MCF 10A (cell line): ENCODE measurements at regions not wholly inside any gene's neighbourhood (a gene's known extent, or its start where the extent isn't known, plus 50 kb on each side); places are given as distances from the start of the nearest gene placed in this dataset.

Experiments
- BruUV-seq: library from RNA; stranded (reverse); fragments of 400-500 nt; replicated peaks from 2 replicates; lab custom pipeline; 2021; lab: Mats Ljungman, UMichigan
- CTCF ChIA-PET: fragments of 300-600 bp; sonication (Branson Sonifier 250); formaldehyde crosslinking; extraction: SDS; loops from one replicate; lab custom pipeline; 2021; ENCODE audit warnings: antibody characterized with exemption, inconsistent platforms; lab: Yijun Ruan, JAX
- POLR2A ChIA-PET: fragments of 300-600, 350-650 bp; sonication (Branson Sonifier 250); formaldehyde crosslinking; extraction: SDS; loops from one replicate; lab custom pipeline; 2020; ENCODE audit warnings: antibody characterized with exemption, inconsistent platforms; lab: Yijun Ruan, JAX
- DNase-seq: peaks from one replicate; pipeline ENCODE4 v3.0.0-alpha.2; 2018; ENCODE audit not compliant: unreplicated experiment
- H3K27ac Mint-ChIP-seq: one replicate; pipeline ENCODE4 v1.8.0; 2022; ENCODE audit warnings: mild to moderate bottlenecking, low read depth, mixed read lengths; ENCODE audit not compliant: unreplicated experiment
- H3K27me3 Mint-ChIP-seq: one replicate; pipeline ENCODE4 v1.8.0; 2022; ENCODE audit warnings: mixed read lengths; ENCODE audit not compliant: insufficient read depth, unreplicated experiment
- H3K36me3 Mint-ChIP-seq: one replicate; pipeline ENCODE4 v1.8.0; 2022; ENCODE audit warnings: mild to moderate bottlenecking, moderate library complexity, mixed read lengths; ENCODE audit not compliant: insufficient read depth, unreplicated experiment
- H3K4me1 Mint-ChIP-seq: one replicate; pipeline ENCODE4 v1.8.0; 2022; ENCODE audit warnings: mixed read lengths; ENCODE audit not compliant: insufficient read depth, unreplicated experiment
- H3K4me3 Mint-ChIP-seq: one replicate; pipeline ENCODE4 v1.8.0; 2022; ENCODE audit warnings: mild to moderate bottlenecking, moderate library complexity, mixed read lengths; ENCODE audit not compliant: unreplicated experiment
- H3K9me3 Mint-ChIP-seq: one replicate; pipeline ENCODE4 v1.8.0; 2022; ENCODE audit warnings: mixed read lengths; ENCODE audit not compliant: unreplicated experiment
- intact Hi-C: fragments of 100-400 bp; cut with micrococcal nuclease; formaldehyde crosslinking; loops from 2 replicates; pipeline ENCODE4 v1.14.1; 2022
- TF ChIP-seq, protein P1 (sequence below): fragments of 200-600 bp; IDR thresholded peaks from one replicate; pipeline ENCODE4 v1.8.0; 2022; ENCODE audit warnings: antibody characterized with exemption, mild to moderate bottlenecking; ENCODE audit not compliant: unreplicated experiment

GRCh38 chr1:30452170-30452569, 271.2 kb downstream of the MATN1 start:
- intact Hi-C loops: no loop called here
- peaks cover 33% of the 10 kb centered on the region for H3K27me3 Mint-ChIP-seq
- no peak overlapping the region for H3K4me3 Mint-ChIP-seq
- DNase-seq: no peak
- H3K4me1 Mint-ChIP-seq: no peaks in the 10 kb centered on the region
- BruUV-seq: no TSS peak
- no peaks in the 10 kb centered on the region for H3K9me3 Mint-ChIP-seq
- no peaks in the 10 kb centered on the region for H3K36me3 Mint-ChIP-seq
- CTCF ChIA-PET: no interaction called here
- H3K27ac Mint-ChIP-seq: no peak overlapping the region
- TF ChIP-seq, protein P1, sequence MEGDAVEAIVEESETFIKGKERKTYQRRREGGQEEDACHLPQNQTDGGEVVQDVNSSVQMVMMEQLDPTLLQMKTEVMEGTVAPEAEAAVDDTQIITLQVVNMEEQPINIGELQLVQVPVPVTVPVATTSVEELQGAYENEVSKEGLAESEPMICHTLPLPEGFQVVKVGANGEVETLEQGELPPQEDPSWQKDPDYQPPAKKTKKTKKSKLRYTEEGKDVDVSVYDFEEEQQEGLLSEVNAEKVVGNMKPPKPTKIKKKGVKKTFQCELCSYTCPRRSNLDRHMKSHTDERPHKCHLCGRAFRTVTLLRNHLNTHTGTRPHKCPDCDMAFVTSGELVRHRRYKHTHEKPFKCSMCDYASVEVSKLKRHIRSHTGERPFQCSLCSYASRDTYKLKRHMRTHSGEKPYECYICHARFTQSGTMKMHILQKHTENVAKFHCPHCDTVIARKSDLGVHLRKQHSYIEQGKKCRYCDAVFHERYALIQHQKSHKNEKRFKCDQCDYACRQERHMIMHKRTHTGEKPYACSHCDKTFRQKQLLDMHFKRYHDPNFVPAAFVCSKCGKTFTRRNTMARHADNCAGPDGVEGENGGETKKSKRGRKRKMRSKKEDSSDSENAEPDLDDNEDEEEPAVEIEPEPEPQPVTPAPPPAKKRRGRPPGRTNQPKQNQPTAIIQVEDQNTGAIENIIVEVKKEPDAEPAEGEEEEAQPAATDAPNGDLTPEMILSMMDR: no peak
- POLR2A ChIA-PET: no interaction called here

- peaks cover 33% of the 10 kb centered on the region for H3K27me3 Mint-ChIP-seq
- no peak overlapping the region for H3K27ac Mint-ChIP-seq
- no peak overlapping the region for H3K4me3 Mint-ChIP-seq
- no peaks in the 10 kb centered on the region for H3K36me3 Mint-ChIP-seq
- no peaks in the 10 kb centered on the region for H3K9me3 Mint-ChIP-seq
- CTCF ChIA-PET: no interaction called here
- POLR2A ChIA-PET: interaction anchor here (0.6 kb wide), 1 partner anchor 1008 kb away, joined by 3 read pairs; no protein-coding TSS in a partner anchor
- no peak for DNase-seq
- TF ChIP-seq, protein P1: no peak
- intact Hi-C loops: no loop called here
- no peaks in the 10 kb centered on the region for H3K4me1 Mint-ChIP-seq
- BruUV-seq: no TSS peak
Observed at GRCh38 chr1:30451532-30452125, 271.8 kb downstream of the MATN1 start.

GRCh38 chr1:30450818-30451233, 272.6 kb downstream of the MATN1 start:
- POLR2A ChIA-PET: no interaction called here
- TF ChIP-seq, protein P1: no peak
- DNase-seq: no peak
- H3K4me3 Mint-ChIP-seq: no peak overlapping the region
- no peaks in the 10 kb centered on the region for H3K4me1 Mint-ChIP-seq
- no TSS peak for BruUV-seq
- H3K27me3 Mint-ChIP-seq: peaks cover 29% of the 10 kb centered on the region
- CTCF ChIA-PET: no interaction called here
- no peak overlapping the region for H3K27ac Mint-ChIP-seq
- intact Hi-C loops: no loop called here
- H3K36me3 Mint-ChIP-seq: no peaks in the 10 kb centered on the region
- no peaks in the 10 kb centered on the region for H3K9me3 Mint-ChIP-seq

DNA sequence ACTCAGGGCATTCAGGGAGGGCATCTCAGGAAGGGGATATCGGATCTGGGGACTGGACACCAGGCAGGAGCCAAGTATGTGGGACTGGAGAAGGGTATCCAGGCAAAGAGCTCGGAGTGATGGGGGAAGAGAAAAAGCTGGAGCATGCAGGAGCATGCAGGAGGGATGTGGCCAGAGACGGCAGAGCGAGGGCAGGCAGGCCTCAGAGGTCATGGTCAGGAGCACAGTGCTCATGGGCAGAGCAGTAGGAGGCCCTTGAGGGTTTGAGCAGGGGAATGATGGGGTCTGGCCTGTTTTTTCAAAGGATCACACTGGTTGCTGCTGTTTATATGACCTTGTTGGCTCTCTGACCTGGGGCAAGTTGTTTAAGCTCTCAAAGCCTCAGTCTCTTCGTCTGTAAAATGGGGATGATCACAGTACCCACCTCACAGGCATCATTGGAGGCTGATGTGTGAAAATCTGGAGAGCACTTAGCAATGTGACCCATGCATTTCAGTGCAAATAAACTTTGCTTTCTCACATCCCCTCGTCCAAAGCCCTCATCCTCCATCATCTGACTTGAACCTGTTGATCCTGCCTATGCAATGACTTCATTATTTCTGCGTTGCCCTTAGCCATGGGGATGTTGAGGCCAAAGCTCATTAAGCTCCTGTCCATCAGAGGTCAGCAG, 273.1 kb downstream of the MATN1 start:
- ChIA-PET POLR2A (interaction anchor here (0.5 kb wide), 1 partner anchor 374 kb away, joined by 3 read pairs; no protein-coding TSS in a partner anchor), CTCF (interaction anchor here (0.6 kb wide), 1 partner anchor 188 kb away, joined by 3 read pairs; no protein-coding TSS in a partner anchor)
- H3K9me3 Mint-ChIP-seq: no peaks in the 10 kb centered on the region
- intact Hi-C loops: no loop called here
- peaks cover 35% of the 10 kb centered on the region for H3K27me3 Mint-ChIP-seq
- H3K36me3 Mint-ChIP-seq: no peaks in the 10 kb centered on the region
- TF ChIP-seq, protein P1: no peak
- H3K27ac Mint-ChIP-seq: no peak overlapping the region
- H3K4me1 Mint-ChIP-seq: no peaks in the 10 kb centered on the region
- BruUV-seq: no TSS peak
- no peak overlapping the region for H3K4me3 Mint-ChIP-seq
- DNase-seq: no peak
